GM21515 (cell line): ENCODE measurements at regions not wholly inside any gene's neighbourhood (a gene's known extent, or its start where the extent isn't known, plus 50 kb on each side); places are given as distances from the start of the nearest gene placed in this dataset.

Experiments
- ATAC-seq: cut with Tn5 transposase; IDR thresholded peaks from one replicate; pipeline ENCODE4 v1.9.1; 2021; ENCODE audit not compliant: unreplicated experiment

- ATAC-seq, result no peak
These were observed 113.6 kb downstream of the OAT start for GRCh38 chr10:124305131-124305530.

- no peak for ATAC-seq
These were observed 114.9 kb downstream of the OAT start for GRCh38 chr10:124303662-124304418.

- ATAC-seq, result no peak
These were observed 115.7 kb downstream of the OAT start for GRCh38 chr10:124302951-124303505.

GRCh38 chr10:124301736-124302135 lies 117.0 kb downstream of the OAT start:
- ATAC-seq, result no peak

GRCh38 chr10:124300735-124301134 lies 118.0 kb downstream of the OAT start:
- ATAC-seq, result no peak

GRCh38 chr10:124300224-124300623 lies 118.5 kb downstream of the OAT start:
- ATAC-seq, result no peak

- no peak for ATAC-seq
These were observed 119.0 kb downstream of the OAT start for GRCh38 chr10:124299696-124300095.

GRCh38 chr10:124298891-124299290 lies 119.8 kb downstream of the OAT start:
- no peak for ATAC-seq

GRCh38 chr10:124296813-124297788 lies 121.6 kb downstream of the OAT start:
- no peak for ATAC-seq

GRCh38 chr10:124296121-124296812 lies 122.5 kb downstream of the OAT start:
- ATAC-seq, result no peak

GRCh38 chr10:124294811-124295770 lies 123.6 kb downstream of the OAT start:
- no peak for ATAC-seq

- ATAC-seq, result no peak
These were observed 124.9 kb downstream of the OAT start for GRCh38 chr10:124293616-124294449.

GRCh38 chr10:124292911-124293615 lies 125.7 kb downstream of the OAT start:
- no peak for ATAC-seq

GRCh38 chr10:124291001-124291701 lies 127.6 kb downstream of the OAT start:
- ATAC-seq, result no peak

- ATAC-seq, result peak; percentile 41
These were observed 128.6 kb downstream of the OAT start for GRCh38 chr10:124289851-124290795.

GRCh38 chr10:124288928-124289850 lies 129.5 kb downstream of the OAT start:
- no peak for ATAC-seq
